ENCODE measurements at regions not wholly inside any gene's neighbourhood (a gene's known extent, or its start where the extent isn't known, plus 50 kb on each side); places are given as distances from the start of the nearest gene placed in this dataset.
"Not testable (repeated sequence)": the region's sequence is repeated elsewhere in the genome, so short reads cannot be mapped to it uniquely, and the experiment has no call there.

DNA sequence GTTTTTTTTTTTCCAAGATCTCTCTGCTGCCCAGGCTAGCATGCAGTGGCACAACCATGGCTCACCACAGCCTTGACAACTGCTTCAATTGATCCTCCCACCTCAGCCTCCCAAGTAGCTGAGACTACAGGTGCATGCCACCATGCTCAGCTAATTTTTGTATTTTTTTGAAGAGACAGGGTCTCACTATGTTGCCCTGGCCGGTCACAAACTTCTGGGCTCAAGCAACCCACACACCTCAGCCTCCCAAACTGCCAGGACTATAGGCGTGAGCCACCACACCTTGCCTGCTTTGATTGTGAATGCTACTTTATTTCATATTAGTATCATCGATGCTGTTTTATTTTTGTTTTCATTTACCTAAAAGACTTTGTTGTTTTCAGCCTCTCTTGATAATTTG is 81.5 kb upstream of the GNAZ start:
- Histone ChIP-seq H3K27ac (ENCODE audit: low read depth, low read length) (no peak overlapping the region), H3K4me3 (ENCODE audit: low read depth, low read length) (no peak overlapping the region), H3K27me3 (ENCODE audit: control insufficient read depth, insufficient read depth, low read length) (no peaks in the 10 kb centered on the region), H3K9me3 (ENCODE audit: control insufficient read depth, insufficient read depth, low read length) (no peaks in the 10 kb centered on the region)
- TF ChIP-seq, protein P1, sequence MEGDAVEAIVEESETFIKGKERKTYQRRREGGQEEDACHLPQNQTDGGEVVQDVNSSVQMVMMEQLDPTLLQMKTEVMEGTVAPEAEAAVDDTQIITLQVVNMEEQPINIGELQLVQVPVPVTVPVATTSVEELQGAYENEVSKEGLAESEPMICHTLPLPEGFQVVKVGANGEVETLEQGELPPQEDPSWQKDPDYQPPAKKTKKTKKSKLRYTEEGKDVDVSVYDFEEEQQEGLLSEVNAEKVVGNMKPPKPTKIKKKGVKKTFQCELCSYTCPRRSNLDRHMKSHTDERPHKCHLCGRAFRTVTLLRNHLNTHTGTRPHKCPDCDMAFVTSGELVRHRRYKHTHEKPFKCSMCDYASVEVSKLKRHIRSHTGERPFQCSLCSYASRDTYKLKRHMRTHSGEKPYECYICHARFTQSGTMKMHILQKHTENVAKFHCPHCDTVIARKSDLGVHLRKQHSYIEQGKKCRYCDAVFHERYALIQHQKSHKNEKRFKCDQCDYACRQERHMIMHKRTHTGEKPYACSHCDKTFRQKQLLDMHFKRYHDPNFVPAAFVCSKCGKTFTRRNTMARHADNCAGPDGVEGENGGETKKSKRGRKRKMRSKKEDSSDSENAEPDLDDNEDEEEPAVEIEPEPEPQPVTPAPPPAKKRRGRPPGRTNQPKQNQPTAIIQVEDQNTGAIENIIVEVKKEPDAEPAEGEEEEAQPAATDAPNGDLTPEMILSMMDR (IDR thresholded peaks at IDR 0.05; ENCODE audit: low read depth, low read length), result no peak
- POLR2A ChIA-PET, result interaction anchor here (0.7 kb wide), 1 partner anchor 19 kb away, joined by 5 read pairs; no protein-coding TSS in a partner anchor
- DNase-seq (ENCODE audit: low read depth, low spot score), result no peak
- CTCF ChIA-PET, result no interaction called here

DNA sequence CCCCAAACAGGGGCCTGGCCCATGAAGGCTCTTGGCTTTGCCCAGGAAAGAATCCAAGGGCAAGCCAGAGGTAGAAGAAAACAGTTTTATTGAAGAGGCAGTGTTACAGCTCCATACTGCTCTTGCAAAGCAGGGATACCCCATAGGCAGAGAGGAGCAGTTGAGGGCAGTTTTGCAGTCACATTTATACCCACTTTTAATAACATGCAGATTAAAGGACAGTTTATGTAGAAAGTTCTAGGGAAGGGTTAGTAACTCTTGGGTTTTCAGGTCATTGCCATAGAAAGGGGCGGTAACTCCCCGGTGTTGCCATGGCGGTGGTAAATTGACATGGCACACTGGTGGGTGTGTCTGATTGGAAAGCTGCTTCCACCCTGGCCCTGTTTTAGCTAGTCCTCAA is 80.5 kb upstream of the GNAZ start:
- TF ChIP-seq, protein P1 (IDR thresholded peaks at IDR 0.05; ENCODE audit: low read depth, low read length), result no peak
- ChIA-PET CTCF (no interaction called here), POLR2A (no interaction called here)
- H3K27me3 ChIP-seq (ENCODE audit: control insufficient read depth, insufficient read depth, low read length), result no peaks in the 10 kb centered on the region
- H3K9me3 ChIP-seq (ENCODE audit: control insufficient read depth, insufficient read depth, low read length), result no peaks in the 10 kb centered on the region
- H3K4me3 ChIP-seq (ENCODE audit: low read depth, low read length), result no peak overlapping the region
- H3K27ac ChIP-seq (ENCODE audit: low read depth, low read length), result no peak overlapping the region
- DNase-seq (ENCODE audit: low read depth, low spot score), result no peak

DNA sequence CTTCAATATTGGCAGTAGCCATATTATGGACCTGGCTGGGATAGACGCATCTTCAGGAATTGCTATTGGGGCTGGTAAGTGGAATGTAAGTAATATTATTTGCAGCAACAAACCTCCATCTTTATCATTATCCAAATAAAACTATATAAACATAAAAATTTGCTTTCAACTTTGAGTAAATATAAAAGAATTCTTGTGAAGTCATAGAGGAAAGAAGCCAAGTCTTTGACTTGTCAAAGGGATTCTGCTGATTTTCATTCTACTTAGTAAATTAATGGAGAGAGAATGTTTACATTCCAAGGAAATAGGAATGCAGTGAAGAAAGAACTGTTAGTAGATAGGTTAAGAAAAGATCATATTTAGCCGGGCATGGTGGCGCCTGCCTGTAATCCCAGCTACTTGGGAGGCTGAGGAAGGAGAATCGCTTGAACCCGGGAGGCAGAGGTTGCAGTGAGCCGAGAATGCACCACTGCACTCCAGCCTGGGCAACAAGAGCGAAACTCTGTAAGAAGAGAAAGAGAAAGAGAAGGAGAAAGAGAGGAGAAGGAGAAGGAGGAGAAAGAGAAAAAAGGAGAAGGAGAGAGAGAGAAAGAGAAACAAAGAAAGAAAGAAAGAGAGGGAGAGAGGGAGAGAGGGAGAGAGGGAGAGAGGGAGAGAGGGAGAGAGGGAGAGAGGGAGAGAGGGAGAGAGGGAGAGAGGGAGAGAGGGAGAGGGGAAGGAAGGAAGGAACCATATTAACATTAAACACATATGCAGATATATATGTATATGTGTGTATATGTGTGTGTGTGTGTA is 79.4 kb upstream of the GNAZ start:
- H3K9me3 ChIP-seq (ENCODE audit: control insufficient read depth, insufficient read depth, low read length); CTCF ChIA-PET; POLR2A ChIA-PET; H3K27me3 ChIP-seq (ENCODE audit: control insufficient read depth, insufficient read depth, low read length); H3K27ac ChIP-seq (ENCODE audit: low read depth, low read length); H3K4me3 ChIP-seq (ENCODE audit: low read depth, low read length); DNase-seq (ENCODE audit: low read depth, low spot score): not testable (repeated sequence)

DNA sequence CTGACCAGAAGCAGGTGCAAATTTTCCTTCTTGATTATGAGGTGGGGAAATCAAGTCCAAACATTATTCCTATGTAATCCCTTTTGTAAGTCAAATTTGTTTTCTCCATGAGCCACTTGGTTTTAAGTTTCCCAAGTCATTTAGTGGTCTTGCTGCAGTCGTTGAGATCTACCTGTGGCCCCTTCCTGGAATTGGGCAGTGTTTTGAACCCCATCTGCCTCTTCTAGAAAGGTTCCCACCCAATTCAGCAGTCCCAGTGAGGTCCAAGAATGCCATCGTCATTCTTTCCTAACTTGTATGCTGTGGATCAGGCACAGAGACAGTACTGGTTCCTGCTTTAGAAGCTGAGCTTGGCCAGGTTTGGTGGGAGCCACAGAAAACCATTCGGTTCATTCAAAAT is 77.8 kb upstream of the GNAZ start:
- CTCF ChIA-PET, result interaction anchor here (1.3 kb wide), 2 partner anchors 33 to 37 kb away, joined by 3 to 4 read pairs; no protein-coding TSS in a partner anchor
- POLR2A ChIA-PET, result no interaction called here
- TF ChIP-seq, protein P1 (IDR thresholded peaks at IDR 0.05; ENCODE audit: low read depth, low read length), result no peak
- no peaks in the 10 kb centered on the region for H3K27me3 ChIP-seq (ENCODE audit: control insufficient read depth, insufficient read depth, low read length)
- no peaks in the 10 kb centered on the region for H3K9me3 ChIP-seq (ENCODE audit: control insufficient read depth, insufficient read depth, low read length)
- no peak for DNase-seq (ENCODE audit: low read depth, low spot score)
- H3K4me3 ChIP-seq (ENCODE audit: low read depth, low read length), result no peak overlapping the region
- no peak overlapping the region for H3K27ac ChIP-seq (ENCODE audit: low read depth, low read length)

DNA sequence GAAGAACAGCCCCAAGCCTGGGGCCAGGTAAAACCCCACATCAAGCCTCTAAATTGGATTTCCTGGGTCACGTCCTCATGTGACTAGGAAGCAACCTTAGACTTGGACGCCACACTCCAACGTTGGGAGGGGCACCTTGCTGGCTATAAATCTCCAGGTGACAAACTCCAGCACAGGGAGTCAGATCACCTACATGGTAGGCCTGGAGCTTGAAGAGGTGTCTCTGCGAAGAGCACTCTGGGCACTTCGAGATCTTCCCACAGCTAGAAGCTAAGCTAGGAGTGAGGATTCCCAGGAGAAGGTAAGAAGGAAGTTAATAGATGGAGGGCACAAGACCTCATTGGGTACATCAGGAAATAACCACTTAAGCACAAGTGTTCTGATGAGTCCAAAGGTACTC is 77.1 kb upstream of the GNAZ start:
- no peak for DNase-seq (ENCODE audit: low read depth, low spot score)
- TF ChIP-seq, protein P1 (IDR thresholded peaks at IDR 0.05; ENCODE audit: low read depth, low read length), result no peak
- Histone ChIP-seq H3K27me3 (ENCODE audit: control insufficient read depth, insufficient read depth, low read length) (no peaks in the 10 kb centered on the region), H3K4me3 (ENCODE audit: low read depth, low read length) (no peak overlapping the region), H3K27ac (ENCODE audit: low read depth, low read length) (no peak overlapping the region), H3K9me3 (ENCODE audit: control insufficient read depth, insufficient read depth, low read length) (no peaks in the 10 kb centered on the region)
- ChIA-PET CTCF (interaction anchor here (1.3 to 2.0 kb wide), 2 partner anchors 33 to 38 kb away, joined by 4 to 6 read pairs; no protein-coding TSS in a partner anchor), POLR2A (no interaction called here)
